T-cell (primary cell): ENCODE measurements at regions not wholly inside any gene's neighbourhood (a gene's known extent, or its start where the extent isn't known, plus 50 kb on each side); places are given as distances from the start of the nearest gene placed in this dataset.

Experiments
- ATAC-seq, 4 experiments: fragments of 200-7000 bp in 3 of 4; fragments of 150-1000 bp in 1 of 4; cut with Tn5 transposase; replicated peaks in 1 of 4; 1 replicate in 3 of 4; 2 replicates in 1 of 4; pipeline ENCODE4 v1.10.0; 2021; ENCODE audit warnings: moderate library complexity in 3 of 4, mild to moderate bottlenecking in 2 of 4, moderate number of reproducible peaks in 1 of 4
- CTCF ChIA-PET, 2 donors: fragments of 300-600 bp; sonication (Branson Sonifier 250); formaldehyde crosslinking; loops; one replicate each; lab custom pipeline; 2022; ENCODE audit warnings: antibody characterized with exemption in 2 of 2; lab: Charles Lee
- POLR2A ChIA-PET, 2 donors: fragments of 300-600 bp; sonication (Branson Sonifier 250); formaldehyde crosslinking; loops; one replicate each; lab custom pipeline; 2022; ENCODE audit warnings: antibody characterized with exemption in 2 of 2; lab: Charles Lee
- DNase-seq, 35 experiments: peaks; one replicate each; pipeline versions ENCODE4 v3.0.0 to v3.0.0-alpha.2; 2013 to 2023
- H3K27ac ChIP-seq: one replicate; pipeline ENCODE4 v1.5.1; 2013; ENCODE audit warnings: low read length
- H3K27me3 ChIP-seq, 2 experiments: replicated peaks in 1 of 2; 1 replicate in 1 of 2; 2 replicates in 1 of 2; pipeline versions ENCODE4 v1.6.1 to v1.7.0; 2013; ENCODE audit warnings: low read length in 1 of 2, mixed read lengths in 1 of 2; ENCODE audit not compliant: control insufficient read depth in 2 of 2, insufficient read depth in 2 of 2; ENCODE audit errors: extremely low read depth in 1 of 2
- H3K36me3 ChIP-seq, 2 donors: 1 replicate in 1 of 2; 2 replicates in 1 of 2; pipeline versions ENCODE4 v1.6.1 to v1.7.0; 2013; ENCODE audit warnings: low read length in 1 of 2; ENCODE audit not compliant: control insufficient read depth in 2 of 2, insufficient read depth in 1 of 2; ENCODE audit errors: extremely low read depth in 1 of 2
- H3K4me1 ChIP-seq, 2 experiments: 1 replicate in 1 of 2; 2 replicates in 1 of 2; pipeline versions ENCODE4 v1.6.1 to v1.7.0; 2013; ENCODE audit warnings: low read length in 2 of 2, mixed read lengths in 1 of 2; ENCODE audit not compliant: insufficient read depth in 2 of 2, control insufficient read depth in 1 of 2; ENCODE audit errors: extremely low read depth in 1 of 2
- H3K4me3 ChIP-seq, 2 donors: 1 replicate in 1 of 2; 2 replicates in 1 of 2; pipeline versions ENCODE4 v1.5.1 to v1.7.0; 2013; ENCODE audit warnings: mild to moderate bottlenecking in 2 of 2, low read length in 1 of 2, moderate library complexity in 1 of 2; ENCODE audit not compliant: control insufficient read depth in 1 of 2; ENCODE audit errors: extremely low read depth in 1 of 2
- H3K9me3 ChIP-seq: 2 replicates; pipeline ENCODE4 v1.7.0; 2013
- H3K27ac Mint-ChIP-seq, 2 donors: one replicate each; pipeline ENCODE4 v1.8.0; 2020 to 2021; ENCODE audit warnings: mild to moderate bottlenecking in 2 of 2, mixed read lengths in 2 of 2
- H3K27me3 Mint-ChIP-seq, 2 donors: one replicate each; pipeline ENCODE4 v1.8.0; 2021 to 2022; ENCODE audit warnings: mixed read lengths in 2 of 2
- H3K36me3 Mint-ChIP-seq: one replicate; pipeline ENCODE4 v1.8.0; 2021; ENCODE audit warnings: mixed read lengths
- H3K4me1 Mint-ChIP-seq, 3 donors: one replicate each; pipeline ENCODE4 v1.8.0; 2020 to 2022; ENCODE audit warnings: mixed read lengths in 3 of 3, mild to moderate bottlenecking in 1 of 3
- H3K4me3 Mint-ChIP-seq, 3 donors: one replicate each; pipeline ENCODE4 v1.8.0; 2020 to 2022; ENCODE audit warnings: mild to moderate bottlenecking in 3 of 3, mixed read lengths in 3 of 3, moderate library complexity in 3 of 3
- H3K9me3 Mint-ChIP-seq, 3 donors: one replicate each; pipeline ENCODE4 v1.8.0; 2020 to 2022; ENCODE audit warnings: mixed read lengths in 3 of 3
- WGBS: methylation state at CpG from one replicate; pipeline ENCODE4 v1.1.5; 2013; ENCODE audit warnings: missing lambda C conversion rate; ENCODE audit not compliant: insufficient coverage; 5-methylcytosine and 5-hydroxymethylcytosine counted together

DNA sequence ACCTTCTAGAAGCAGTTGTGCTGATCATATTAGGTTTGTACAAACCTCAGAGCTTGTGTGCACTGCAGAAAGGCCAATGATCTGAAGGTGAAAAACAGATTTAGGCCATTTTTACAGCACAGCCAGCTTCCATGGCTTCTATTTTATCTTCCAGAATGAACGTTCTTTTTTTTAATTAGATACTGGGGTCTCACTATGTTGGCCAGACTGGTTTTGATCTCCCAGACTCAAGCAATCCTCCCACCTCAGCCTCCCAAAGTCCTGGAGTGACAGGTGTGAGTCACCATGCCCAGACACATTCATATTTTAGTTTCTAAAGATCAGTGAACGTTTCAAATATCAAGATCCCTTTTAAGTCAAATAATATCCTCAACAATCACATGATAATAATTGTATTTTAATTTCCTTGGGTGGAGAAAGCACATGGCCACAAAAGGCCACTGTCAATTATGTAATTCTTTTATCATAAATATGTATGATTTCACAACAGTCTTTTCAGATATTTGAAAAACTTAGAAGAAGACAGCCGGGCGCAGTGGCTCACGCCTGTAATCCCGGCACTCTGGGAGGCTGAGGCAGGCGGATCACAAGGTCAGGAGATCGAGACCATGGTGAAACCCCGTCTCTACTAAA is 326.7 kb upstream of the JARID2 start:
- no peak overlapping the region for H3K27ac Mint-ChIP-seq
- ATAC-seq: no peak
- ChIA-PET POLR2A (no interaction called here), CTCF (no interaction called here)
- no peak overlapping the region for H3K4me3 ChIP-seq
- no peaks in the 10 kb centered on the region for H3K27me3 Mint-ChIP-seq
- no peaks in the 10 kb centered on the region for H3K9me3 Mint-ChIP-seq
- peaks cover 0 to 2% of the 10 kb centered on the region in 2 experiments for H3K27me3 ChIP-seq
- no peaks in the 10 kb centered on the region for H3K9me3 ChIP-seq
- H3K36me3 Mint-ChIP-seq: no peaks in the 10 kb centered on the region
- WGBS: 100% methylated on average over 4 of the region's 9 CpGs
- no peaks in the 10 kb centered on the region for H3K36me3 ChIP-seq
- no peaks in the 10 kb centered on the region for H3K4me1 Mint-ChIP-seq
- no peaks in the 10 kb centered on the region for H3K4me1 ChIP-seq
- no peak overlapping the region for H3K4me3 Mint-ChIP-seq
- no peak overlapping the region for H3K27ac ChIP-seq
- no peak for DNase-seq

GRCh38 chr6:14920276-14920675 is 325.6 kb upstream of the JARID2 start:
- WGBS: no CpG with 5 or more reads among the region's 2 CpGs
- Mint-ChIP-seq H3K4me3 (no peak overlapping the region), H3K4me1 (no peaks in the 10 kb centered on the region), H3K27ac (no peak overlapping the region), H3K36me3 (no peaks in the 10 kb centered on the region), H3K27me3 (no peaks in the 10 kb centered on the region), H3K9me3 (no peaks in the 10 kb centered on the region)
- Histone ChIP-seq H3K36me3 (no peaks in the 10 kb centered on the region), H3K27me3 (peaks cover 0 to 2% of the 10 kb centered on the region in 2 experiments), H3K9me3 (no peaks in the 10 kb centered on the region), H3K4me1 (no peaks in the 10 kb centered on the region), H3K27ac (no peak overlapping the region), H3K4me3 (no peak overlapping the region)
- ATAC-seq: no peak
- POLR2A ChIA-PET: no interaction called here
- CTCF ChIA-PET: no interaction called here
- no peak for DNase-seq

DNA sequence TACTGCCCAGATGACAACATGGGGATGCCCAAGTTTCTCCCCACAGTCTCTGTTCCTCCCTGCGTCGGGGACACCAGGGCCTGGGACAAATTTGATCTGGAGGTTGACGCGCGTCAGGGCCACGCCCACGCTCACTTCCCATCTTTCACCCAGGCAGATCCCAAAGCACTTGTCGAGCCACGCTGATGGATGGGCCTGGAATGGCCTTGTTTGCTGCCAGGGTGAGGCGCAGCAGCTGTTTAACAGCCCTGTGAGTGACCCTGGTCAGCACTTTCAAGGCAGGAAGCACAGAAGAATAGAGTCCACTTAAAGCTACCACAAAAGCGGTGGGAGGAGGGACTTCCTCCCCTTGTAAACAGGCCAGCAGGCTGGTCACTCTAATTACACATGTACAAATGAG is 324.7 kb upstream of the JARID2 start:
- CTCF ChIA-PET: no interaction called here
- 90% methylated on average over 9 of the region's 11 CpGs for WGBS
- Histone ChIP-seq H3K9me3 (no peaks in the 10 kb centered on the region), H3K4me3 (no peak overlapping the region), H3K36me3 (no peaks in the 10 kb centered on the region), H3K27ac (no peak overlapping the region), H3K4me1 (no peaks in the 10 kb centered on the region), H3K27me3 (peaks cover 0 to 2% of the 10 kb centered on the region in 2 experiments)
- POLR2A ChIA-PET: no interaction called here
- no peaks in the 10 kb centered on the region for H3K9me3 Mint-ChIP-seq
- no peak overlapping the region for H3K4me3 Mint-ChIP-seq
- DNase-seq (peak in 1 of 35 experiments; percentile 18), ATAC-seq (no peak)
- no peaks in the 10 kb centered on the region for H3K4me1 Mint-ChIP-seq
- no peaks in the 10 kb centered on the region for H3K27me3 Mint-ChIP-seq
- no peak overlapping the region for H3K27ac Mint-ChIP-seq
- H3K36me3 Mint-ChIP-seq: no peaks in the 10 kb centered on the region

DNA sequence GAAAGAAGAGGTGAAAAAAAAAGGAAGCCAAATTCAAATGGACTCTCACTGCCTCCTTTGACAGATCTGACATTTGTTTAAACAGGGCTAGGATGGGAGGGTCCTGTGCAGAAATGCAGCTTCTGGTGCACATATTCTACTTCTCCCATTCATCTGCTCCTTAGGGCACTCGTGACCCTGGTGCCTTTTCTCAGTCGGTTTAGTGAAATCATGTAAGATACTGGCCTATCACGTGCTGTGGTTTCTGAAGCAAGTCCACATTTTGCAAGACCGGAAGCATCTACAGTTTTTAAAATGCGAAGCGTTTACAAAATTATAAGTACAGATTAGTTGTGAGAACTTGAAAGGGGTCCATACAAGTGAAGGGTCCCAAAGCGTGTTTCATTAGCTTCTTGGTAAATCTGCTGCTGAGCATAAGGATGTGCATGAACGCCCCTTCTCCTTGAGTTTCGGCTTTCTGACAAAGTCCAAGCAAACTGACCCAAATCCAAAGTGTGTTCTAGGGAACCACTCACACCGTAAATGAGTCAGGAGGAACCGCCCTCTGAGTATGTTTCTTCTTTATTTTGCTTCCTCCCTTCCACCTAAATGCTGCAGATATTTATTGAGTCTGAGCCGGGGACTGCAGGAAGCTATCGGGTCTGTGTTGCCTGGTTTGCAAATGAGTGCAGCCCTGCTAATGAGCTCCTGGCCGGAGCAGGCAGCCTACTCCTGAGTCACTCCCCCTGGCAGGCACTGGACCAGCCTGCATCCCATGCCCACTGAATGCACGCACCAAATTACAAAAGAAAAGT is 323.8 kb upstream of the JARID2 start:
- no peak overlapping the region for H3K4me3 ChIP-seq
- WGBS: 83% methylated on average over 11 of the region's 15 CpGs
- Mint-ChIP-seq H3K4me3 (no peak overlapping the region), H3K27ac (no peak overlapping the region), H3K27me3 (no peaks in the 10 kb centered on the region), H3K36me3 (no peaks in the 10 kb centered on the region), H3K4me1 (no peaks in the 10 kb centered on the region), H3K9me3 (no peaks in the 10 kb centered on the region)
- no peak overlapping the region for H3K27ac ChIP-seq
- no peaks in the 10 kb centered on the region for H3K4me1 ChIP-seq
- H3K36me3 ChIP-seq: no peaks in the 10 kb centered on the region
- ChIA-PET CTCF (interaction anchor here in 1 of 2 donors (0.6 kb wide), 1 partner anchor 133 kb away, joined by 3 read pairs; no protein-coding TSS in a partner anchor), POLR2A (interaction anchor here in 1 of 2 donors (0.7 kb wide), 1 partner anchor 78 kb away, joined by 3 read pairs; no protein-coding TSS in a partner anchor)
- peaks cover 0 to 2% of the 10 kb centered on the region in 2 experiments for H3K27me3 ChIP-seq
- DNase-seq: peak in 1 of 35 experiments; percentile 19
- no peak for ATAC-seq
- H3K9me3 ChIP-seq: no peaks in the 10 kb centered on the region

DNA sequence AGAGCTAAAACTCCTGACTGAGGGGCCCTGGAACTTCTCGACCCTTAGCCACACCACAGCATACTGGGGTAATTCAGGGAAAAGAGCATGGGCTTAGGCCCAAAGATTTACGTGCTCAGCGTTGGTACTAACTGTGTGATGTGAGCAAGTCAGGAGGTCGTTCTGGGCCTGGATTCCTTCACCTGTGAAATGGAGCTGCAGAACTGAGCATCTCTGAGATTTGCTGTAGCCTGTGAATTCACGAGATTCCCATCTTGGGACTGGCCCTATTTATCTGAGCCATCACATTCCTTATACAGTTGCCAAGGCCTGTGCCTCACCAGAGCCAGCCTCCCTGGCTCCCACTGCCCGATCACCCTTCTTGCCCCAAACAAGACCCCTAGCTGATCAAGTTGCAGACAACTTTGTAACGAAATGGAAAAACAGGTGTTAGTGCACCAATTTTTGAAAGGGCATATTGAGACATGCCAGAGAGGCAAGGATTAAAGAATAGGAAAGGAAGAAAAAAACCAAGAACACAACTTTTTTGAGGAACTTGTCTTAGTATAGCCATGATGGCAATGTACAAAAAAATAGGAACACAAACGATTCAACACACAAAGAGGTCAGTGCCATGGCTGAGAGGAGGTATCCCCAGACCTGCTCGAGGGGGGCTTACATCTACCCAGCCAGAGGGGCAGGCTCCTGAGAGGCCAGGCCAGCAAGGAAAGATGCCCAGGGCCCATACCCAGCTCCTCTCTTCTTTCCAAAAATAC is 323.0 kb upstream of the JARID2 start:
- H3K27me3 Mint-ChIP-seq: no peaks in the 10 kb centered on the region
- H3K4me3 Mint-ChIP-seq: no peak overlapping the region
- no peak overlapping the region for H3K27ac Mint-ChIP-seq
- Histone ChIP-seq H3K36me3 (no peaks in the 10 kb centered on the region), H3K4me3 (no peak overlapping the region), H3K9me3 (no peaks in the 10 kb centered on the region), H3K4me1 (no peaks in the 10 kb centered on the region), H3K27me3 (peaks cover 0 to 2% of the 10 kb centered on the region in 2 experiments), H3K27ac (no peak overlapping the region)
- no peak for DNase-seq
- H3K36me3 Mint-ChIP-seq: no peaks in the 10 kb centered on the region
- H3K9me3 Mint-ChIP-seq: no peaks in the 10 kb centered on the region
- CTCF ChIA-PET: interaction anchor here in 1 of 2 donors (0.6 kb wide), 1 partner anchor 133 kb away, joined by 3 read pairs; no protein-coding TSS in a partner anchor
- ATAC-seq: no peak
- 80% methylated on average over 2 of the region's 9 CpGs for WGBS
- POLR2A ChIA-PET: interaction anchor here in 1 of 2 donors (0.7 kb wide), 1 partner anchor 722 kb away, joined by 3 read pairs; no protein-coding TSS in a partner anchor
- H3K4me1 Mint-ChIP-seq: no peaks in the 10 kb centered on the region
